Activated T-helper 2 cell treated with anti-CD3 and anti-CD28 coated beads, Interferon-gamma antibody, Interleukin-2, Interleukin-4, amounts not matched to agents 10 μg/mL and 5 μg/mL and 100 μg/mL, durations not matched to agents 14 hours and 24 hours and 36 hours (primary cell): ENCODE measurements at regions not wholly inside any gene's neighbourhood (a gene's known extent, or its start where the extent isn't known, plus 50 kb on each side); places are given as distances from the start of the nearest gene placed in this dataset.

Experiments used
- DNase-seq: peaks from one replicate; pipeline ENCODE4 v3.0.0; 2021; ENCODE audit warnings: low spot score
- H3K27ac Mint-ChIP-seq: one replicate; pipeline ENCODE4 v1.8.0; 2021; ENCODE audit warnings: mixed read lengths
- H3K27me3 Mint-ChIP-seq: one replicate; pipeline ENCODE4 v1.8.0; 2021; ENCODE audit warnings: low read depth, mixed read lengths
- H3K36me3 Mint-ChIP-seq: one replicate; pipeline ENCODE4 v1.8.0; 2021; ENCODE audit warnings: low read depth, mixed read lengths
- H3K4me1 Mint-ChIP-seq: one replicate; pipeline ENCODE4 v1.8.0; 2021; ENCODE audit warnings: low read depth, mixed read lengths
- H3K4me3 Mint-ChIP-seq: one replicate; pipeline ENCODE4 v1.8.0; 2021; ENCODE audit warnings: low read depth, mild to moderate bottlenecking, moderate library complexity, mixed read lengths
- H3K9me3 Mint-ChIP-seq: one replicate; pipeline ENCODE4 v1.8.0; 2021; ENCODE audit warnings: mixed read lengths
- intact Hi-C: fragments of 100-400 bp; cut with micrococcal nuclease; formaldehyde crosslinking; loops from one replicate; pipeline ENCODE4 v1.15.1; 2023

DNA sequence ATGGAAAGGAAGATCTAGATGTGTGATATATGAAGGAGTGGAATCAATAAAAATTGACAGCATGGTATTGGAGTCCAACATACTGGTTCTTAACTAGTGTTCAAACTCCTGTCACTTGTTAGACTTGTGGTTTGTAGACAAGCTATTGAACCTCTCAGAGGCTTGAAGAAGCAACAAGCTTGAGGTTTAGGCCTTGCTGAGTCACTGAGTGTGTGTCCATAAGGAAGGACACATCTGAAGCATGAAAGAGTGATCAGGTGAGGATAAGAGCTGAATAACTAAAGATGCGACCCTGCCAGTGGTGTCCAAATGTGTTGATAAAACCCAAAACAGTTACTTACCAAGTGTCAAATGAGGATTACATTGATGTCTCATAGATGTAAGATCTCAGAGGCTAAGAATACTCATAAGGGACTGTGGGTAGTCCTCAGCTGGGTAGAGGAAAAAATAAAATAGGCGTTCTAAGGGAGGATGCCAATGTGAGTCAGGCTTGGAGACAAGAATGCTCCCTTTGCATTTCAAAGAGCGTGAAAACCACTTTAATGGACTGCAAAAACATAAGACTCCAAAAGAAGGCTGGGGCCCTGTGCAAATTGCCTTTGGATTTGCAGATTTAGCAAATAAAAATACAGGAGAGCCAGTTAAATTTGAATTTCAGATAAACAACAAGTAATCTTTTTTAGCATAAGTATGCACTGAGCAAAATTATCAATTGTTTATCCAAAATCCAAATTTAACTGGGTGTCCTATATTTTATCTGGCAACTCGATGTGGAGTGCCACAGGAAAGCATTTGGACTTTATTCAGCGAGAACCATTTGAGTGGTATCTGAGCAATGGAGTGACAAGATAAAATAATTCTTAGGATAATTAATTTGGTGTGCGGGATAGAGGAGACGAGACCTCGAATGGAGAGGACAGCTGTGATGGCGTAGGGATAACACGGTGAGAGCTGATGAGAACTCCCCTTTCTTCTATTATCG is 757.3 kb upstream of the WWC1 start:
- intact Hi-C loops: no loop called here
- Mint-ChIP-seq H3K4me3 (no peak overlapping the region), H3K27me3 (no peaks in the 10 kb centered on the region), H3K4me1 (no peaks in the 10 kb centered on the region), H3K36me3 (no peaks in the 10 kb centered on the region), H3K9me3 (peaks cover 6% of the 10 kb centered on the region), H3K27ac (no peak overlapping the region)
- no peak for DNase-seq

DNA sequence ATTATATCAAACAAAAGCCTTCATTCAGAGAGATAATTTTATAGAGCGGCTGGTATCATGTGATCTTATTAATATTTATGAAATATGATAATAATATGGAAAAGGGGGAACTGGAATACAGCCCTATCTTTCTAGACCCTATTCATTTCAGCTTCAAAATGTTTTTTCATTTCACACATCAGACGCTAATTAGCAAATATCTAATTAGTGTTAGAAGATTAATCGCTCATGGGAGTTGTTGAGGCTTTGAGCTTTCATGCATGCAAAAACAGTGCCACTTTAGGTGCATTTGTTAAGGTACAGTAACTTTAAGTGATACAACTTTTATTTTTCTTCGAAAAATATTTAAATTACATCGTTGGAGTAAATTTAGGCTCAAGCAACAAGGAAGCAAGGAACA is 751.7 kb upstream of the WWC1 start:
- no peaks in the 10 kb centered on the region for H3K9me3 Mint-ChIP-seq
- H3K4me1 Mint-ChIP-seq: no peaks in the 10 kb centered on the region
- intact Hi-C loops: no loop called here
- no peak for DNase-seq
- H3K36me3 Mint-ChIP-seq: no peaks in the 10 kb centered on the region
- no peaks in the 10 kb centered on the region for H3K27me3 Mint-ChIP-seq
- no peak overlapping the region for H3K4me3 Mint-ChIP-seq
- H3K27ac Mint-ChIP-seq: no peak overlapping the region

DNA sequence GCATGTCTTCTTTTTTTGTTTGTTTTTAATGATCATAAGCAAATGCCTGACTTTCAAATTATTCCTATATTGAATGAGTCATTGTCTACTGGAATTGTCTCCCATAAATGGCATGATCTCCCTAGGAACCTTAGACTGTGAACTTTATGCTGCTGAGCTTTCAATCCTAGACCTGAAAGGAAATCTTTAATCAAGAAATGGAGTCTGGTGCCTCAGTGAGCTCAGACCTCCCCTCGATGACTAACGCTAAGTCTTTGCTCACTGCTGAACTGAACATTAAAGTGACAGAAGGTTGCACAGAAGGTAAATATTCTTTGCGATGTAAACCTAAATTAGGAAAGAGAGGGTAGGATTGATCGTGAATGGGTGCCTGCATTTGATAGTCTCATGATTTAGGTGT is 745.2 kb upstream of the WWC1 start:
- H3K27me3 Mint-ChIP-seq: no peaks in the 10 kb centered on the region
- H3K9me3 Mint-ChIP-seq: no peaks in the 10 kb centered on the region
- no peak overlapping the region for H3K4me3 Mint-ChIP-seq
- DNase-seq: no peak
- intact Hi-C loops: no loop called here
- no peak overlapping the region for H3K27ac Mint-ChIP-seq
- no peaks in the 10 kb centered on the region for H3K36me3 Mint-ChIP-seq
- H3K4me1 Mint-ChIP-seq: no peaks in the 10 kb centered on the region

- H3K4me3 Mint-ChIP-seq: no peak overlapping the region
- no peak for DNase-seq
- no peaks in the 10 kb centered on the region for H3K9me3 Mint-ChIP-seq
- H3K4me1 Mint-ChIP-seq: no peaks in the 10 kb centered on the region
- no peaks in the 10 kb centered on the region for H3K36me3 Mint-ChIP-seq
- intact Hi-C loops: no loop called here
- no peak overlapping the region for H3K27ac Mint-ChIP-seq
- H3K27me3 Mint-ChIP-seq: no peaks in the 10 kb centered on the region
These were observed 739.1 kb upstream of the WWC1 start for GRCh38 chr5:167552356-167552755.

GRCh38 chr5:167553511-167553910 is 737.9 kb upstream of the WWC1 start:
- Mint-ChIP-seq H3K36me3 (no peaks in the 10 kb centered on the region), H3K9me3 (no peaks in the 10 kb centered on the region), H3K4me3 (no peak overlapping the region), H3K27ac (no peak overlapping the region), H3K27me3 (no peaks in the 10 kb centered on the region), H3K4me1 (no peaks in the 10 kb centered on the region)
- no peak for DNase-seq
- intact Hi-C loops: no loop called here

GRCh38 chr5:167554564-167555290 is 736.7 kb upstream of the WWC1 start:
- Mint-ChIP-seq H3K27ac (no peak overlapping the region), H3K36me3 (no peaks in the 10 kb centered on the region), H3K27me3 (no peaks in the 10 kb centered on the region), H3K4me1 (no peaks in the 10 kb centered on the region), H3K4me3 (no peak overlapping the region), H3K9me3 (no peaks in the 10 kb centered on the region)
- no peak for DNase-seq
- intact Hi-C loops: no loop called here

GRCh38 chr5:167555565-167556166 is 735.8 kb upstream of the WWC1 start:
- no peaks in the 10 kb centered on the region for H3K27me3 Mint-ChIP-seq
- intact Hi-C loops: no loop called here
- no peak overlapping the region for H3K27ac Mint-ChIP-seq
- no peaks in the 10 kb centered on the region for H3K9me3 Mint-ChIP-seq
- H3K4me1 Mint-ChIP-seq: no peaks in the 10 kb centered on the region
- no peak overlapping the region for H3K4me3 Mint-ChIP-seq
- H3K36me3 Mint-ChIP-seq: no peaks in the 10 kb centered on the region
- no peak for DNase-seq

DNA sequence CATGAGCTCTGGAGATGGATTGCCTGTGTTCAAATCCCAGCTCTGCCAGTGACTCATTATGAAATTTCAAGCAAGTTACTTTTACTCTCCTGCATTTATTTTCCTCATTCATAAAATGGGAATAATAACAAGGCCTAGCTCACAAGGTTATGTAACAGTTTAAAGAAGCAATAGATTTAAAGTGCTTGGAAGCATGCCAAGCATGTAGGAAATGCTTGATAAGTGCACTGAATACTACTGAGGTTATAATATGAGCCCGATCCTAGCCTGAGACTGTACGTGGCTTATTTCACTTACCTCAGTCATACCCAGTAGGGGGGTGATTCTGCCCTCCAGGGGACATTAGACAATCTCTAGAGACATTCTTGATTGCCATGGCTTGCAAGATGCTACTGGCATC is 734.1 kb upstream of the WWC1 start:
- Mint-ChIP-seq H3K27me3 (no peaks in the 10 kb centered on the region), H3K9me3 (no peaks in the 10 kb centered on the region), H3K27ac (no peak overlapping the region), H3K36me3 (no peaks in the 10 kb centered on the region), H3K4me1 (no peaks in the 10 kb centered on the region), H3K4me3 (no peak overlapping the region)
- DNase-seq: no peak
- intact Hi-C loops: no loop called here

GRCh38 chr5:167561796-167562195 is 729.6 kb upstream of the WWC1 start:
- H3K9me3 Mint-ChIP-seq: no peaks in the 10 kb centered on the region
- DNase-seq: no peak
- no peak overlapping the region for H3K27ac Mint-ChIP-seq
- intact Hi-C loops: no loop called here
- no peaks in the 10 kb centered on the region for H3K27me3 Mint-ChIP-seq
- no peaks in the 10 kb centered on the region for H3K4me1 Mint-ChIP-seq
- H3K36me3 Mint-ChIP-seq: no peaks in the 10 kb centered on the region
- no peak overlapping the region for H3K4me3 Mint-ChIP-seq

- no peaks in the 10 kb centered on the region for H3K4me1 Mint-ChIP-seq
- H3K27me3 Mint-ChIP-seq: no peaks in the 10 kb centered on the region
- no peaks in the 10 kb centered on the region for H3K36me3 Mint-ChIP-seq
- intact Hi-C loops: no loop called here
- no peak overlapping the region for H3K27ac Mint-ChIP-seq
- no peak overlapping the region for H3K4me3 Mint-ChIP-seq
- no peak for DNase-seq
- no peaks in the 10 kb centered on the region for H3K9me3 Mint-ChIP-seq
These were observed 727.2 kb upstream of the WWC1 start for GRCh38 chr5:167564275-167564674.

DNA sequence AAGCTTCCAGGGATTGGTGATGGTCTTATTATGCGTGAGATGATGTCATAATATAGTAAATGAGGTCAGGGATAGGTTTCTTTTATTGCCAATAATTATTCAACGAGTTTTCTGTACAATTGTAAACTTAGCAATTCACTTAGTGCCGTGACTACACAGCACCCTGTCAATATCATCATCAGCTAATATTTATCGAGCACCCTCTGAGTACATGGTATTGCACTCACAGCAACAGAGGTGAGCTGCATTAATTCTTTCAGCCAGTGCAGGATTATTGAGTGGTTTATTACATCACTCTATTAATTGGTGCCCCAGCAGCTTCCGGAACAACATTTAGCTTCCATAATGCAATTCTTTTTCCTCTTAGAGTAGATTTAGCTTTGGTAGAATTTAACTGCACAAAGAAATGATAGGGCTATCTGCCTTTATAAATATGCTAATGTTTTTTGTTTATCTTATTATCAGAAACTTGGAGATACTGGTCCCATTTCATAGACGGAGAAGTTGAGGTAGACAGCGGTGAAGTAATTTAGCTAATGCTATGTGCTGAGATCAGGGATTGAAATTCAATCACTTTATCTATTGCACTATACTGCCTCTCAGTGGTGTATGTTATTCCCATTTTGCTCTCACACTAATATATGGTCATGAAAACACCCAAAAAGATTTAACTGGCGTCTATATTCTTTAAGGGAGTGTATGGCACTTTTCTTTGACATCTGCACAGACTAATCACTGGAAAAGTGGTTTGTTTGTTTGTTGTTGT is 726.1 kb upstream of the WWC1 start:
- no peaks in the 10 kb centered on the region for H3K4me1 Mint-ChIP-seq
- no peak overlapping the region for H3K4me3 Mint-ChIP-seq
- no peaks in the 10 kb centered on the region for H3K9me3 Mint-ChIP-seq
- intact Hi-C loops: no loop called here
- DNase-seq: no peak
- H3K27me3 Mint-ChIP-seq: no peaks in the 10 kb centered on the region
- H3K36me3 Mint-ChIP-seq: no peaks in the 10 kb centered on the region
- no peak overlapping the region for H3K27ac Mint-ChIP-seq

GRCh38 chr5:167570431-167570830 is 721.0 kb upstream of the WWC1 start:
- H3K4me3 Mint-ChIP-seq: no peak overlapping the region
- peaks cover 17% of the 10 kb centered on the region for H3K27me3 Mint-ChIP-seq
- peaks cover 1% of the 10 kb centered on the region for H3K4me1 Mint-ChIP-seq
- intact Hi-C loops: no loop called here
- no peaks in the 10 kb centered on the region for H3K36me3 Mint-ChIP-seq
- no peak overlapping the region for H3K27ac Mint-ChIP-seq
- H3K9me3 Mint-ChIP-seq: no peaks in the 10 kb centered on the region
- no peak for DNase-seq
